Hepatocyte (in vitro differentiated cells): ENCODE measurements at regions not wholly inside any gene's neighbourhood (a gene's known extent, or its start where the extent isn't known, plus 50 kb on each side); places are given as distances from the start of the nearest gene placed in this dataset.
"Not testable (repeated sequence)": the region's sequence is repeated elsewhere in the genome, so short reads cannot be mapped to it uniquely, and the experiment has no call there.

Experiments
- CTCF ChIP-seq: fragments of 200-600 bp; sonication (generic); IDR thresholded peaks from 2 replicates; pipeline ENCODE4 v1.5.1; 2016; ENCODE audit warnings: antibody characterized with exemption, mild to moderate bottlenecking; ENCODE audit not compliant: poor library complexity
- EZH2 ChIP-seq: fragments of 200-600 bp; sonication (generic); IDR thresholded peaks from 2 replicates; pipeline ENCODE4 v1.6.1; 2016; ENCODE audit warnings: antibody characterized with exemption, mild to moderate bottlenecking, borderline replicate concordance
- EZH2phosphoT487 ChIP-seq: fragments of 200-600 bp; sonication (generic); IDR thresholded peaks from one replicate; pipeline ENCODE4 v1.6.1; 2018; ENCODE audit warnings: antibody characterized with exemption, mild to moderate bottlenecking, low read depth, moderate library complexity; ENCODE audit not compliant: unreplicated experiment, severe bottlenecking

- TF ChIP-seq CTCF, EZH2, EZH2phosphoT487: not testable (repeated sequence)
These were observed 264.9 kb downstream of the NPIPA7 start for GRCh38 chr16:16643828-16644227.
